Caco-2 (cell line): ENCODE measurements at regions not wholly inside any gene's neighbourhood (a gene's known extent, or its start where the extent isn't known, plus 50 kb on each side); places are given as distances from the start of the nearest gene placed in this dataset.
"Not testable (repeated sequence)": the region's sequence is repeated elsewhere in the genome, so short reads cannot be mapped to it uniquely, and the experiment has no call there.

ENCODE experiments used
- BruUV-seq: library from RNA; stranded (reverse); fragments of 400-500 nt; replicated peaks from 2 replicates; lab custom pipeline; 2021; lab: Mats Ljungman, UMichigan
- CTCF ChIA-PET: fragments of 300-600 bp; sonication (Branson Sonifier 250); formaldehyde crosslinking; loops from one replicate; lab custom pipeline; 2022; ENCODE audit warnings: antibody characterized with exemption; lab: Charles Lee
- POLR2A ChIA-PET: fragments of 300-600 bp; sonication (Branson Sonifier 250); formaldehyde crosslinking; loops from one replicate; lab custom pipeline; 2022; ENCODE audit warnings: antibody characterized with exemption; lab: Charles Lee
- DNase-seq, 2 experiments: peaks; one replicate each; pipeline versions ENCODE4 v3.0.0 to v3.0.0-alpha.2; 2020 to 2022
- H3K27me3 ChIP-seq: replicated peaks from 2 replicates; pipeline ENCODE4 v1.6.0; 2011; ENCODE audit warnings: low read length; ENCODE audit not compliant: control insufficient read depth, insufficient read depth
- H3K36me3 ChIP-seq: 2 replicates; pipeline ENCODE4 v1.5.1; 2011; ENCODE audit warnings: low read length; ENCODE audit not compliant: control insufficient read depth, insufficient read depth
- H3K4me1 ChIP-seq: fragments of 250-450 bp; sonication (Bioruptor Pico); 2 replicates; pipeline ENCODE4 v1.5.1; 2020; ENCODE audit warnings: mild to moderate bottlenecking
- H3K4me3 ChIP-seq: 2 replicates; pipeline ENCODE4 v1.5.1; 2011; ENCODE audit warnings: low read depth, mild to moderate bottlenecking, control low read depth, low read length
- H3K9me3 ChIP-seq: fragments of 250-450 bp; sonication (Bioruptor Pico); 2 replicates; pipeline ENCODE4 v1.5.1; 2020; ENCODE audit warnings: mild to moderate bottlenecking, moderate library complexity
- H3K27ac Mint-ChIP-seq: one replicate; pipeline ENCODE4 v1.8.0; 2022; ENCODE audit warnings: mixed read lengths; ENCODE audit not compliant: unreplicated experiment
- H3K27me3 Mint-ChIP-seq: one replicate; pipeline ENCODE4 v1.8.0; 2022; ENCODE audit warnings: mixed read lengths; ENCODE audit not compliant: insufficient read depth, unreplicated experiment
- H3K36me3 Mint-ChIP-seq: one replicate; pipeline ENCODE4 v1.8.0; 2022; ENCODE audit warnings: mild to moderate bottlenecking, mixed read lengths; ENCODE audit not compliant: insufficient read depth, unreplicated experiment
- H3K4me1 Mint-ChIP-seq: one replicate; pipeline ENCODE4 v1.8.0; 2022; ENCODE audit warnings: low read depth, mixed read lengths; ENCODE audit not compliant: unreplicated experiment
- H3K4me3 Mint-ChIP-seq: one replicate; pipeline ENCODE4 v1.8.0; 2022; ENCODE audit warnings: mild to moderate bottlenecking, moderate library complexity, mixed read lengths; ENCODE audit not compliant: unreplicated experiment
- H3K9me3 Mint-ChIP-seq: one replicate; pipeline ENCODE4 v1.8.0; 2022; ENCODE audit warnings: mixed read lengths; ENCODE audit not compliant: unreplicated experiment
- intact Hi-C: fragments of 100-400 bp; cut with micrococcal nuclease; formaldehyde crosslinking; loops from one replicate; pipeline ENCODE4 v1.10.0; 2022; ENCODE audit not compliant: unreplicated experiment
- TF ChIP-seq, protein P1 (sequence below), 2 experiments: fragments of 200-600 bp in 1 of 2; IDR thresholded peaks; 1 replicate in 1 of 2; 2 replicates in 1 of 2; pipeline versions ENCODE4 v1.5.1 to v1.8.0; 2011 to 2022; ENCODE audit warnings: antibody characterized with exemption in 1 of 2, control low read depth in 1 of 2, inconsistent platforms in 1 of 2, low read depth in 1 of 2, low read length in 1 of 2, mild to moderate bottlenecking in 1 of 2, moderate library complexity in 1 of 2; ENCODE audit not compliant: insufficient read depth in 1 of 2, severe bottlenecking in 1 of 2, unreplicated experiment in 1 of 2

DNA sequence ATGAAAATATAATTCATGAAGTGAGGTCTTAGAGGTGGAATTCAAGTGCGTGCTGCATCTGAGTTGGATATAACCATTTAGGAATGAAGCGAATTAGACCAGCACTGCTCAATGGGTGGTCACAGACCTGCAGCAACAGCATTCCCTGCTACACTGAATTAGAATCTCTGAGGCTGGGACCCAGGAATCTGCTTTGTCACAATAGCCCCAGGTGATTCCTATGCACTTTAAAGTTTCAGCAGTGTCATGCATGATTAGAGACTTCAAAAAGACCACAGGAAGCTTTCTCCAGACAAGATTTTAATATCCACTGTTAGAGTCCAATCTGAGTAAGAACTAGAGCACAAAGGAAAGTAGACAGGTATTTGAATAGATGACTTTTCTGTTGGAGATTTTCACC, 352.8 kb upstream of the VSTM2A start:
- Histone ChIP-seq H3K9me3 (no peaks in the 10 kb centered on the region), H3K4me3 (no peak overlapping the region), H3K27me3 (no peaks in the 10 kb centered on the region), H3K36me3 (no peaks in the 10 kb centered on the region), H3K4me1 (no peaks in the 10 kb centered on the region)
- intact Hi-C loops, result no loop called here
- TF ChIP-seq, protein P1, sequence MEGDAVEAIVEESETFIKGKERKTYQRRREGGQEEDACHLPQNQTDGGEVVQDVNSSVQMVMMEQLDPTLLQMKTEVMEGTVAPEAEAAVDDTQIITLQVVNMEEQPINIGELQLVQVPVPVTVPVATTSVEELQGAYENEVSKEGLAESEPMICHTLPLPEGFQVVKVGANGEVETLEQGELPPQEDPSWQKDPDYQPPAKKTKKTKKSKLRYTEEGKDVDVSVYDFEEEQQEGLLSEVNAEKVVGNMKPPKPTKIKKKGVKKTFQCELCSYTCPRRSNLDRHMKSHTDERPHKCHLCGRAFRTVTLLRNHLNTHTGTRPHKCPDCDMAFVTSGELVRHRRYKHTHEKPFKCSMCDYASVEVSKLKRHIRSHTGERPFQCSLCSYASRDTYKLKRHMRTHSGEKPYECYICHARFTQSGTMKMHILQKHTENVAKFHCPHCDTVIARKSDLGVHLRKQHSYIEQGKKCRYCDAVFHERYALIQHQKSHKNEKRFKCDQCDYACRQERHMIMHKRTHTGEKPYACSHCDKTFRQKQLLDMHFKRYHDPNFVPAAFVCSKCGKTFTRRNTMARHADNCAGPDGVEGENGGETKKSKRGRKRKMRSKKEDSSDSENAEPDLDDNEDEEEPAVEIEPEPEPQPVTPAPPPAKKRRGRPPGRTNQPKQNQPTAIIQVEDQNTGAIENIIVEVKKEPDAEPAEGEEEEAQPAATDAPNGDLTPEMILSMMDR (IDR thresholded peaks at IDR 0.05; ENCODE audit: insufficient read depth in 1 of 2, low read depth in 1 of 2, low read length in 1 of 2, severe bottlenecking in 1 of 2, unreplicated experiment in 1 of 2), result no peak
- Mint-ChIP-seq H3K36me3 (no peaks in the 10 kb centered on the region), H3K27ac (no peak overlapping the region), H3K27me3 (no peaks in the 10 kb centered on the region), H3K4me3 (no peak overlapping the region), H3K4me1 (no peaks in the 10 kb centered on the region), H3K9me3 (no peaks in the 10 kb centered on the region)
- DNase-seq, result no peak
- ChIA-PET POLR2A (no interaction called here), CTCF (interaction anchor here (0.7 kb wide), 1 partner anchor 21 kb away, joined by 3 read pairs; no protein-coding TSS in a partner anchor)
- BruUV-seq, result no TSS peak

DNA sequence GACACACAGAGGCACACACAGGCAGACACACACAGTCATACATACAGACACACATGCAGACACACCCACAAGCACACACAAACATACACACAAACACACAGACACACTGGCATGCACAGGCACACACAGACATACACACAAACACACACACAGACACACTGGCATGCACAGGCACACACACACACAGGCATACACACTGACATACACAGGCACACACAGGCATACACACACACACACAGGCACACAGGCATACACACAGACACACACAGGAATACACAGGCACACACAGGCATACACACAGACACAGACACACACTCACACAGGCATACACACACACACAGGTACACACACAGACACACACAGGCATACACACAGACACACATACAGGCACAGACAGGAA, 340.7 kb upstream of the VSTM2A start:
- Histone ChIP-seq H3K36me3 (no peaks in the 10 kb centered on the region), H3K4me1 (no peaks in the 10 kb centered on the region), H3K9me3 (peaks cover 8% of the 10 kb centered on the region), H3K4me3 (no peak overlapping the region), H3K27me3 (no peaks in the 10 kb centered on the region)
- H3K4me3 Mint-ChIP-seq, result no peak overlapping the region
- no peaks in the 10 kb centered on the region for H3K9me3 Mint-ChIP-seq
- H3K27ac Mint-ChIP-seq, result no peak overlapping the region
- BruUV-seq, result no TSS peak
- H3K36me3 Mint-ChIP-seq, result no peaks in the 10 kb centered on the region
- H3K27me3 Mint-ChIP-seq, result no peaks in the 10 kb centered on the region
- DNase-seq, result no peak
- intact Hi-C loops, result no loop called here
- CTCF ChIA-PET, result no interaction called here
- POLR2A ChIA-PET, result no interaction called here
- TF ChIP-seq, protein P1 (IDR thresholded peaks at IDR 0.05; ENCODE audit: insufficient read depth in 1 of 2, low read depth in 1 of 2, low read length in 1 of 2, severe bottlenecking in 1 of 2, unreplicated experiment in 1 of 2), result no peak
- no peaks in the 10 kb centered on the region for H3K4me1 Mint-ChIP-seq

DNA sequence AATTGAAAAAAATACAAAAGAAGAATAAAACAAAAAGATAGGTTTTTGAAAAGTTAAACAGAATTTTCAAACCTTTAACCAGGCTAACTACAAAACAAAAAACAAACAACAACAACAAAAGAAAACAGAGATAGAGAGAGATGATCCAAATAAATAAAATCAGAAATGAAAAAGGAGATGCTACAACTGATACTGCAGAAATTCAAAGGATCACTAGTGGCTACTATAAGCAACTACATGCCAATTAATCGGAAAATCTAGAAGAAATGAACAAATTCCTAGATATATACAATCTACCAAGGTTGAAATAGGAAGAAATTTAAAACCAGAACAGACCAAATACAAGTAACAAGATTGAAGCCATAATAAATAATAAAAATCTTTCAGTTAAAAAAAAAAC, 326.8 kb upstream of the VSTM2A start:
- CTCF ChIA-PET, result no interaction called here
- no peak overlapping the region for H3K27ac Mint-ChIP-seq
- DNase-seq, result no peak
- no peaks in the 10 kb centered on the region for H3K4me1 Mint-ChIP-seq
- no peaks in the 10 kb centered on the region for H3K27me3 ChIP-seq
- H3K4me1 ChIP-seq, result no peaks in the 10 kb centered on the region
- H3K9me3 ChIP-seq, result peaks cover 6% of the 10 kb centered on the region
- no TSS peak for BruUV-seq
- no peaks in the 10 kb centered on the region for H3K27me3 Mint-ChIP-seq
- intact Hi-C loops, result no loop called here
- no peak overlapping the region for H3K4me3 Mint-ChIP-seq
- TF ChIP-seq, protein P1 (IDR thresholded peaks at IDR 0.05; ENCODE audit: insufficient read depth in 1 of 2, low read depth in 1 of 2, low read length in 1 of 2, severe bottlenecking in 1 of 2, unreplicated experiment in 1 of 2), result no peak
- no peaks in the 10 kb centered on the region for H3K36me3 ChIP-seq
- no peak overlapping the region for H3K4me3 ChIP-seq
- no peaks in the 10 kb centered on the region for H3K36me3 Mint-ChIP-seq
- POLR2A ChIA-PET, result no interaction called here
- peaks cover 47% of the 10 kb centered on the region for H3K9me3 Mint-ChIP-seq

DNA sequence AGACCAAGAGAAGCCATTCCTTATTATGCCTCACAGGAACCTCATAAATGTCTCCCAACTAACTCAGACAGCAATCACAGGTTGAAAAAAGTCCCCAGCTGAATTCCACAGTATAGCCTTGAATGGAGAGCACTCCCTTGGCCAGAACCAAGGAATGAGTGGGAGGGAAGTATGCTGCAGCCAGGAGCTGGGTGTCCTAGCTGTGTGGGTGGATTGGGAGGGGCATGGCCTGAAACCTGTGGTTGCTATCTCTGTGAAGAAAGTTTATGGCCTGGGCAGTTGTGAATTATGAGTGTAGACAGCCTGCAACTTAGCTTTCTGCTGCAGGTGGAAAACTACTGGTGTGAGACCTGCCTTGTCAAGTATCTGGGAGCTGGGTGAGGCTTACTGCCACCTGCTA, 316.1 kb upstream of the VSTM2A start:
- POLR2A ChIA-PET, H3K9me3 ChIP-seq, H3K4me1 ChIP-seq, H3K4me3 ChIP-seq, H3K27ac Mint-ChIP-seq, H3K27me3 Mint-ChIP-seq, BruUV-seq, DNase-seq, H3K4me1 Mint-ChIP-seq, H3K4me3 Mint-ChIP-seq, H3K9me3 Mint-ChIP-seq, CTCF ChIA-PET, H3K36me3 Mint-ChIP-seq, H3K36me3 ChIP-seq, H3K27me3 ChIP-seq, intact Hi-C loops: not testable (repeated sequence)
